HepG2 (cell line): ENCODE measurements at regions not wholly inside any gene's neighbourhood (a gene's known extent, or its start where the extent isn't known, plus 50 kb on each side); places are given as distances from the start of the nearest gene placed in this dataset.

Experiments
- ATAC-seq: fragments of 200-7000 bp; cut with Tn5 transposase; 3 replicates; pipeline ENCODE4 v1.9.1; 2020; ENCODE audit warnings: mild to moderate bottlenecking, moderate library complexity
- BruUV-seq: library from RNA; stranded (reverse); fragments of 400-500 nt; replicated peaks from 2 replicates; lab custom pipeline; 2021; lab: Mats Ljungman, UMichigan
- CTCF ChIA-PET: fragments of 300-600 bp; formaldehyde crosslinking; extraction: SDS; loops from one replicate; lab custom pipeline; 2021; ENCODE audit warnings: low total read pairs, inconsistent platforms, low intra/inter-chr PET ratio; lab: Yijun Ruan, JAX
- POLR2A ChIA-PET: fragments of 350-600 bp; sonication (Branson Sonifier 250); formaldehyde crosslinking; loops from one replicate; lab custom pipeline; 2020; ENCODE audit warnings: antibody characterized with exemption, inconsistent platforms; lab: Yijun Ruan, JAX
- DNase-seq: peaks from one replicate; pipeline ENCODE4 v3.0.0-alpha.2; 2015; ENCODE audit warnings: low spot score
- FAIRE-seq: peaks from 3 replicates; lab custom pipeline; 2011; peaks lifted over from hg19 to GRCh38; lab: Jason Lieb, UNC
- H2AFZ ChIP-seq: one replicate; pipeline ENCODE4 v1.6.1; 2011; ENCODE audit warnings: low read length, inconsistent platforms
- H3K27ac ChIP-seq: fragments of 300-600 bp; 3 replicates; pipeline ENCODE4 v1.8.0; 2011; ENCODE audit warnings: mixed run types, mild to moderate bottlenecking, mixed read lengths, low read length, inconsistent platforms; ENCODE audit not compliant: insufficient read depth; ENCODE audit errors: extremely low read length
- H3K27me3 ChIP-seq, 2 experiments: fragments of 200-600 bp in 1 of 2; 2 replicates in 1 of 2; 3 replicates in 1 of 2; pipeline versions ENCODE4 v1.6.0 to v1.8.0; 2011; ENCODE audit warnings: low read length in 2 of 2, mild to moderate bottlenecking in 2 of 2, moderate library complexity in 2 of 2, inconsistent platforms in 1 of 2; ENCODE audit not compliant: insufficient read depth in 2 of 2, control insufficient read depth in 1 of 2
- H3K36me3 ChIP-seq, 2 experiments: fragments of 200-600 bp in 1 of 2; replicated peaks in 1 of 2; 2 replicates in 1 of 2; 3 replicates in 1 of 2; pipeline versions ENCODE4 v1.5.1 to v1.8.0; 2011; ENCODE audit warnings: low read length in 2 of 2, inconsistent platforms in 1 of 2; ENCODE audit not compliant: insufficient read depth in 2 of 2, control insufficient read depth in 1 of 2
- H3K4me1 ChIP-seq: 2 replicates; pipeline ENCODE4 v1.5.1; 2012; ENCODE audit warnings: low read length, inconsistent platforms; ENCODE audit not compliant: insufficient read depth
- H3K4me2 ChIP-seq: 2 replicates; pipeline ENCODE4 v1.6.0; 2011; ENCODE audit warnings: low read depth, low read length, inconsistent platforms
- H3K4me3 ChIP-seq, 3 experiments: fragments of 200-600 bp in 1 of 3; sonication (generic), shearing (Covaris generic) in 1 of 3; replicated peaks in 1 of 3; 2 replicates each; pipeline ENCODE4 v1.5.1; 2011 to 2016; ENCODE audit warnings: low read length in 3 of 3, inconsistent platforms in 2 of 3, low read depth in 2 of 3, mild to moderate bottlenecking in 2 of 3, control low read depth in 1 of 3, mixed read lengths in 1 of 3; ENCODE audit not compliant: insufficient read depth in 1 of 3
- H3K79me2 ChIP-seq: one replicate; pipeline ENCODE4 v1.6.1; 2011; ENCODE audit warnings: low read length, inconsistent platforms; ENCODE audit not compliant: insufficient read depth
- H3K9ac ChIP-seq: 2 replicates; pipeline ENCODE4 v1.6.0; 2011; ENCODE audit warnings: mild to moderate bottlenecking, low read depth, low read length, inconsistent platforms; ENCODE audit not compliant: insufficient read depth
- H3K9me3 ChIP-seq: 2 replicates; pipeline ENCODE4 v1.5.1; 2012; ENCODE audit warnings: mild to moderate bottlenecking, low read length
- H4K20me1 ChIP-seq: 2 replicates; pipeline ENCODE4 v1.6.0; 2011; ENCODE audit warnings: inconsistent platforms, mild to moderate bottlenecking, low read length, moderate library complexity; ENCODE audit not compliant: insufficient read depth
- AGO1 ChIP-seq: fragments of 200-400 bp; formaldehyde crosslinking; IDR thresholded peaks from 2 replicates; pipeline ENCODE4 v1.6.1; 2017; ENCODE audit warnings: mild to moderate bottlenecking, low read depth, low read length, moderate library complexity; ENCODE audit not compliant: poor library complexity, severe bottlenecking
- ATRX ChIP-seq: sonication (generic); formaldehyde crosslinking; IDR thresholded peaks from 2 replicates; pipeline ENCODE4 v1.4.0; 2020; ENCODE audit warnings: missing genetic modification reagents, borderline replicate concordance
- JUNB ChIP-seq: sonication (generic); formaldehyde crosslinking; IDR thresholded peaks from 2 replicates; pipeline ENCODE4 v1.8.0; 2022; ENCODE audit warnings: missing genetic modification reagents, mild to moderate bottlenecking, borderline replicate concordance
- ZNF34 ChIP-seq: sonication (generic); formaldehyde crosslinking; IDR thresholded peaks from 2 replicates; pipeline ENCODE4 v1.4.0; 2020; ENCODE audit warnings: mild to moderate bottlenecking, missing genetic modification reagents, borderline replicate concordance
- ZNF557 ChIP-seq: sonication (generic); formaldehyde crosslinking; IDR thresholded peaks from 2 replicates; pipeline ENCODE4 v1.4.0; 2020; ENCODE audit warnings: missing genetic modification reagents
- ZNF891 ChIP-seq: sonication (generic); formaldehyde crosslinking; IDR thresholded peaks from 2 replicates; pipeline ENCODE4 v1.5.0; 2020; ENCODE audit warnings: mild to moderate bottlenecking, missing genetic modification reagents
- WGBS: methylation state at CpG from one replicate; pipeline ENCODE4 v1.1.6; 2017; ENCODE audit warnings: low lambda C conversion rate; 5-methylcytosine and 5-hydroxymethylcytosine counted together
- in situ Hi-C: cut with HindIII; loops from 2 replicates; pipeline ENCODE4 v1.10.0; 2017; ENCODE audit warnings: low pct_unique_long_range_greater_than_20kb; ENCODE audit not compliant: extremely low pct_ligation_motif_present
- intact Hi-C: fragments of 100-400 bp; cut with micrococcal nuclease; formaldehyde crosslinking; loops from one replicate; pipeline ENCODE4 v1.10.0; 2022; ENCODE audit not compliant: unreplicated experiment
- TF ChIP-seq, protein P1 (sequence below): sonication (generic); formaldehyde crosslinking; IDR thresholded peaks from 2 replicates; pipeline ENCODE4 v1.5.0; 2020; ENCODE audit warnings: mild to moderate bottlenecking, missing genetic modification reagents
- TF ChIP-seq, protein P2 (sequence below): sonication (generic); formaldehyde crosslinking; IDR thresholded peaks from 2 replicates; pipeline ENCODE4 v1.4.0; 2020; ENCODE audit warnings: missing genetic modification reagents
- TF ChIP-seq, protein P3 (sequence below): sonication (generic); formaldehyde crosslinking; IDR thresholded peaks from 2 replicates; pipeline ENCODE4 v1.8.1; 2022; ENCODE audit warnings: mild to moderate bottlenecking, missing genetic modification reagents
- TF ChIP-seq, protein P4 (sequence below): sonication (generic); formaldehyde crosslinking; IDR thresholded peaks from 2 replicates; pipeline ENCODE4 v1.8.0; 2022; ENCODE audit warnings: mild to moderate bottlenecking, missing genetic modification reagents; ENCODE audit not compliant: insufficient replicate concordance

DNA sequence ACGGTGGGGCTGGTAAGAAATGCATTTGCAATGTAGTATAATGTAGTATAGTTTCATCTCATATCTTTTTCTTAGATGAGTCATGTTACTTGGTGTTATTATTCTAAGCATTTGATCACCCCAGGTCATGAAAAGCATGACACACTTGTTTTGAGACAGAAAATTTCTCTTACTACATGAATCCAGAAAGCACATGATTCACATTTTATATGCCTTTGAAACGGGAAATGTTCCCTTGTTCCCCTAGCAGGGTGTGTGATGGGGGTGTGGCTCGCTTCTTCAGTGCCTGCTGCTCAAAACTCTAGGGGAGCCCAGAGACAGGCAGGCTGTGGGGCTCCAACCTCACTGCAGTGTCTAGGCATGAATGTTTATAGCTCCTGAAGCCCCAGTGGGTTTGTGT, 116.0 kb upstream of the RAB27B start:
- DNase-seq (no peak), ATAC-seq (no peak), FAIRE-seq (no peak)
- BruUV-seq: no TSS peak
- intact Hi-C loops (no loop called here), in situ Hi-C loops (no loop called here)
- Histone ChIP-seq H3K36me3 (no peaks in the 10 kb centered on the region), H3K27ac (no peak overlapping the region), H3K4me2 (no peak overlapping the region), H3K9ac (no peak overlapping the region), H2AFZ (no peak overlapping the region), H4K20me1 (no peaks in the 10 kb centered on the region), H3K4me3 (no peak overlapping the region), H3K4me1 (no peaks in the 10 kb centered on the region), H3K27me3 (no peaks in the 10 kb centered on the region), H3K79me2 (no peaks in the 10 kb centered on the region), H3K9me3 (no peaks in the 10 kb centered on the region)
- TF ChIP-seq, protein P1, sequence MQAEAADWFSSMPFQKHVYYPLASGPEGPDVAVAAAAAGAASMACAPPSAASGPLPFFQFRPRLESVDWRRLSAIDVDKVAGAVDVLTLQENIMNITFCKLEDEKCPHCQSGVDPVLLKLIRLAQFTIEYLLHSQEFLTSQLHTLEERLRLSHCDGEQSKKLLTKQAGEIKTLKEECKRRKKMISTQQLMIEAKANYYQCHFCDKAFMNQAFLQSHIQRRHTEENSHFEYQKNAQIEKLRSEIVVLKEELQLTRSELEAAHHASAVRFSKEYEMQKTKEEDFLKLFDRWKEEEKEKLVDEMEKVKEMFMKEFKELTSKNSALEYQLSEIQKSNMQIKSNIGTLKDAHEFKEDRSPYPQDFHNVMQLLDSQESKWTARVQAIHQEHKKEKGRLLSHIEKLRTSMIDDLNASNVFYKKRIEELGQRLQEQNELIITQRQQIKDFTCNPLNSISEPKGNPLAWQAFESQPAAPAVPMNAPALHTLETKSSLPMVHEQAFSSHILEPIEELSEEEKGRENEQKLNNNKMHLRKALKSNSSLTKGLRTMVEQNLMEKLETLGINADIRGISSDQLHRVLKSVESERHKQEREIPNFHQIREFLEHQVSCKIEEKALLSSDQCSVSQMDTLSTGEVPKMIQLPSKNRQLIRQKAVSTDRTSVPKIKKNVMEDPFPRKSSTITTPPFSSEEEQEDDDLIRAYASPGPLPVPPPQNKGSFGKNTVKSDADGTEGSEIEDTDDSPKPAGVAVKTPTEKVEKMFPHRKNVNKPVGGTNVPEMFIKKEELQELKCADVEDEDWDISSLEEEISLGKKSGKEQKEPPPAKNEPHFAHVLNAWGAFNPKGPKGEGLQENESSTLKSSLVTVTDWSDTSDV (CRISPR knock-in tag): no peak
- TF ChIP-seq ATRX: no peak
- TF ChIP-seq ZNF891 (CRISPR knock-in tag): no peak
- TF ChIP-seq ZNF557 (CRISPR knock-in tag): no peak
- TF ChIP-seq AGO1: no peak
- TF ChIP-seq, protein P2, sequence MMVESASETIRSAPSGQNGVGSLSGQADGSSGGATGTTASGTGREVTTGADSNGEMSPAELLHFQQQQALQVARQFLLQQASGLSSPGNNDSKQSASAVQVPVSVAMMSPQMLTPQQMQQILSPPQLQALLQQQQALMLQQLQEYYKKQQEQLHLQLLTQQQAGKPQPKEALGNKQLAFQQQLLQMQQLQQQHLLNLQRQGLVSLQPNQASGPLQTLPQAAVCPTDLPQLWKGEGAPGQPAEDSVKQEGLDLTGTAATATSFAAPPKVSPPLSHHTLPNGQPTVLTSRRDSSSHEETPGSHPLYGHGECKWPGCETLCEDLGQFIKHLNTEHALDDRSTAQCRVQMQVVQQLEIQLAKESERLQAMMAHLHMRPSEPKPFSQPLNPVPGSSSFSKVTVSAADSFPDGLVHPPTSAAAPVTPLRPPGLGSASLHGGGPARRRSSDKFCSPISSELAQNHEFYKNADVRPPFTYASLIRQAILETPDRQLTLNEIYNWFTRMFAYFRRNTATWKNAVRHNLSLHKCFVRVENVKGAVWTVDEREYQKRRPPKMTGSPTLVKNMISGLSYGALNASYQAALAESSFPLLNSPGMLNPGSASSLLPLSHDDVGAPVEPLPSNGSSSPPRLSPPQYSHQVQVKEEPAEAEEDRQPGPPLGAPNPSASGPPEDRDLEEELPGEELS (CRISPR knock-in tag): no peak
- TF ChIP-seq JUNB: no peak
- TF ChIP-seq, protein P3, sequence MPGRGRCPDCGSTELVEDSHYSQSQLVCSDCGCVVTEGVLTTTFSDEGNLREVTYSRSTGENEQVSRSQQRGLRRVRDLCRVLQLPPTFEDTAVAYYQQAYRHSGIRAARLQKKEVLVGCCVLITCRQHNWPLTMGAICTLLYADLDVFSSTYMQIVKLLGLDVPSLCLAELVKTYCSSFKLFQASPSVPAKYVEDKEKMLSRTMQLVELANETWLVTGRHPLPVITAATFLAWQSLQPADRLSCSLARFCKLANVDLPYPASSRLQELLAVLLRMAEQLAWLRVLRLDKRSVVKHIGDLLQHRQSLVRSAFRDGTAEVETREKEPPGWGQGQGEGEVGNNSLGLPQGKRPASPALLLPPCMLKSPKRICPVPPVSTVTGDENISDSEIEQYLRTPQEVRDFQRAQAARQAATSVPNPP (CRISPR knock-in tag): no peak
- no peak for TF ChIP-seq ZNF34
- TF ChIP-seq, protein P4, sequence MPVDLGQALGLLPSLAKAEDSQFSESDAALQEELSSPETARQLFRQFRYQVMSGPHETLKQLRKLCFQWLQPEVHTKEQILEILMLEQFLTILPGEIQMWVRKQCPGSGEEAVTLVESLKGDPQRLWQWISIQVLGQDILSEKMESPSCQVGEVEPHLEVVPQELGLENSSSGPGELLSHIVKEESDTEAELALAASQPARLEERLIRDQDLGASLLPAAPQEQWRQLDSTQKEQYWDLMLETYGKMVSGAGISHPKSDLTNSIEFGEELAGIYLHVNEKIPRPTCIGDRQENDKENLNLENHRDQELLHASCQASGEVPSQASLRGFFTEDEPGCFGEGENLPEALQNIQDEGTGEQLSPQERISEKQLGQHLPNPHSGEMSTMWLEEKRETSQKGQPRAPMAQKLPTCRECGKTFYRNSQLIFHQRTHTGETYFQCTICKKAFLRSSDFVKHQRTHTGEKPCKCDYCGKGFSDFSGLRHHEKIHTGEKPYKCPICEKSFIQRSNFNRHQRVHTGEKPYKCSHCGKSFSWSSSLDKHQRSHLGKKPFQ (CRISPR knock-in tag): no peak
- CTCF ChIA-PET: no interaction called here
- POLR2A ChIA-PET: no interaction called here
- 0% methylated on average over 3 of the region's 3 CpGs for WGBS
